GM21526 (cell line): ENCODE measurements at regions not wholly inside any gene's neighbourhood (a gene's known extent, or its start where the extent isn't known, plus 50 kb on each side); places are given as distances from the start of the nearest gene placed in this dataset.
"Not testable (repeated sequence)": the region's sequence is repeated elsewhere in the genome, so short reads cannot be mapped to it uniquely, and the experiment has no call there.

Experiments used
- ATAC-seq: cut with Tn5 transposase; IDR thresholded peaks from one replicate; pipeline ENCODE4 v1.9.1; 2021; ENCODE audit warnings: moderate library complexity; ENCODE audit not compliant: unreplicated experiment, low FRiP score

- not testable (repeated sequence) for ATAC-seq
Observed at GRCh38 chr12:25710938-25711605, 158.0 kb upstream of the LMNTD1 start.

GRCh38 chr12:25712169-25712568 is 159.1 kb upstream of the LMNTD1 start:
- no peak for ATAC-seq

- ATAC-seq = peak; percentile 100
Observed at GRCh38 chr12:25713264-25713663, 160.2 kb upstream of the LMNTD1 start.

- ATAC-seq = no peak
Observed at GRCh38 chr12:25714198-25714984, 161.3 kb upstream of the LMNTD1 start.

- ATAC-seq = no peak
Observed at GRCh38 chr12:25715102-25715501, 162.0 kb upstream of the LMNTD1 start.

- ATAC-seq = no peak
Observed at GRCh38 chr12:25716842-25717241, 163.8 kb upstream of the LMNTD1 start.

GRCh38 chr12:25717552-25717951 is 164.5 kb upstream of the LMNTD1 start:
- ATAC-seq = no peak

GRCh38 chr12:25718081-25718731 is 165.1 kb upstream of the LMNTD1 start:
- no peak for ATAC-seq

GRCh38 chr12:25719505-25719904 is 166.4 kb upstream of the LMNTD1 start:
- no peak for ATAC-seq

GRCh38 chr12:25723336-25723735 is 170.3 kb upstream of the LMNTD1 start:
- ATAC-seq = no peak

GRCh38 chr12:25723921-25724491 is 170.9 kb upstream of the LMNTD1 start:
- ATAC-seq = no peak

- ATAC-seq = no peak
Observed at GRCh38 chr12:25725470-25725869, 172.4 kb upstream of the LMNTD1 start.

- ATAC-seq = no peak
Observed at GRCh38 chr12:25725931-25726330, 172.8 kb upstream of the LMNTD1 start.

GRCh38 chr12:25728056-25728595 is 175.0 kb upstream of the LMNTD1 start:
- ATAC-seq = no peak

- no peak for ATAC-seq
Observed at GRCh38 chr12:25730489-25731349, 177.6 kb upstream of the LMNTD1 start.

- no peak for ATAC-seq
Observed at GRCh38 chr12:25733541-25733940, 180.5 kb upstream of the LMNTD1 start.

GRCh38 chr12:25734529-25735180 is 181.6 kb upstream of the LMNTD1 start:
- peak; percentile 74 for ATAC-seq

GRCh38 chr12:25740617-25741016 is 187.5 kb upstream of the LMNTD1 start:
- no peak for ATAC-seq

GRCh38 chr12:25741917-25742316 is 188.8 kb upstream of the LMNTD1 start:
- ATAC-seq = no peak
